ENCODE measurements at regions not wholly inside any gene's neighbourhood (a gene's known extent, or its start where the extent isn't known, plus 50 kb on each side); places are given as distances from the start of the nearest gene placed in this dataset.

GRCh38 chr6:16851044-16851540 is 89.8 kb upstream of the ATXN1 start:
- DNase-seq (ENCODE audit: low spot score), result no peak

- DNase-seq (ENCODE audit: low spot score), result no peak
Observed at GRCh38 chr6:16850681-16851026, 89.4 kb upstream of the ATXN1 start.

- no peak for DNase-seq (ENCODE audit: low spot score)
Observed at GRCh38 chr6:16849988-16850680, 88.9 kb upstream of the ATXN1 start.

- DNase-seq (ENCODE audit: low spot score), result no peak
Observed at GRCh38 chr6:16849280-16849987, 88.2 kb upstream of the ATXN1 start.

- DNase-seq (ENCODE audit: low spot score), result no peak
Observed at GRCh38 chr6:16846399-16846778, 85.1 kb upstream of the ATXN1 start.

GRCh38 chr6:16844183-16844582 is 82.9 kb upstream of the ATXN1 start:
- DNase-seq (ENCODE audit: low spot score), result no peak

GRCh38 chr6:16842676-16843075 is 81.4 kb upstream of the ATXN1 start:
- no peak for DNase-seq (ENCODE audit: low spot score)

- no peak for DNase-seq (ENCODE audit: low spot score)
Observed at GRCh38 chr6:16841241-16841640, 80.0 kb upstream of the ATXN1 start.

GRCh38 chr6:16840725-16841124 is 79.5 kb upstream of the ATXN1 start:
- no peak for DNase-seq (ENCODE audit: low spot score)

- DNase-seq (ENCODE audit: low spot score), result no peak
Observed at GRCh38 chr6:16840291-16840690, 79.0 kb upstream of the ATXN1 start.

- DNase-seq (ENCODE audit: low spot score), result no peak
Observed at GRCh38 chr6:16839631-16840179, 78.4 kb upstream of the ATXN1 start.

- DNase-seq (ENCODE audit: low spot score), result peak; percentile 44
Observed at GRCh38 chr6:16837217-16837972, 76.1 kb upstream of the ATXN1 start.

- peak; percentile 73 for DNase-seq (ENCODE audit: low spot score)
Observed at GRCh38 chr6:16836144-16836981, 75.1 kb upstream of the ATXN1 start.

- no peak for DNase-seq (ENCODE audit: low spot score)
Observed at GRCh38 chr6:16834242-16834641, 73.0 kb upstream of the ATXN1 start.

GRCh38 chr6:16832721-16833120 is 71.5 kb upstream of the ATXN1 start:
- DNase-seq (ENCODE audit: low spot score), result no peak

GRCh38 chr6:16832043-16832567 is 70.8 kb upstream of the ATXN1 start:
- no peak for DNase-seq (ENCODE audit: low spot score)

- DNase-seq (ENCODE audit: low spot score), result no peak
Observed at GRCh38 chr6:16831136-16831535, 69.9 kb upstream of the ATXN1 start.

GRCh38 chr6:16828058-16828457 is 66.8 kb upstream of the ATXN1 start:
- no peak for DNase-seq (ENCODE audit: low spot score)

GRCh38 chr6:16827627-16828026 is 66.4 kb upstream of the ATXN1 start:
- DNase-seq (ENCODE audit: low spot score), result no peak

- no peak for DNase-seq (ENCODE audit: low spot score)
Observed at GRCh38 chr6:16825784-16826183, 64.5 kb upstream of the ATXN1 start.

- no peak for DNase-seq (ENCODE audit: low spot score)
Observed at GRCh38 chr6:16824845-16825685, 63.8 kb upstream of the ATXN1 start.

Measured in activated CD4-positive, alpha-beta T cell treated with anti-CD3 and anti-CD28 coated beads, Interleukin-2, Interleukin-4, amounts not matched to agents 100 ng/mL and 50 ng/mL, durations not matched to agents 16 hours and 8 hours (primary cell).